ENCODE measurements at regions not wholly inside any gene's neighbourhood (a gene's known extent, or its start where the extent isn't known, plus 50 kb on each side); places are given as distances from the start of the nearest gene placed in this dataset.

GRCh38 chr6:6407071-6407741 lies 86.7 kb upstream of the F13A1 start:
- TF ChIP-seq CTCF (IDR thresholded peaks at IDR 0.05) (no peak), SIN3A (IDR thresholded peaks at IDR 0.05; ENCODE audit: borderline replicate concordance, low read depth, low read length) (no peak)

Data from SK-N-SH (cell line).